HG02642 (cell line): ENCODE measurements at regions not wholly inside any gene's neighbourhood (a gene's known extent, or its start where the extent isn't known, plus 50 kb on each side); places are given as distances from the start of the nearest gene placed in this dataset.
"Not testable (repeated sequence)": the region's sequence is repeated elsewhere in the genome, so short reads cannot be mapped to it uniquely, and the experiment has no call there.

ENCODE experiments used
- ATAC-seq: cut with Tn5 transposase; IDR thresholded peaks from one replicate; pipeline ENCODE4 v1.9.1; 2021; ENCODE audit warnings: mild to moderate bottlenecking; ENCODE audit not compliant: unreplicated experiment, poor library complexity

DNA sequence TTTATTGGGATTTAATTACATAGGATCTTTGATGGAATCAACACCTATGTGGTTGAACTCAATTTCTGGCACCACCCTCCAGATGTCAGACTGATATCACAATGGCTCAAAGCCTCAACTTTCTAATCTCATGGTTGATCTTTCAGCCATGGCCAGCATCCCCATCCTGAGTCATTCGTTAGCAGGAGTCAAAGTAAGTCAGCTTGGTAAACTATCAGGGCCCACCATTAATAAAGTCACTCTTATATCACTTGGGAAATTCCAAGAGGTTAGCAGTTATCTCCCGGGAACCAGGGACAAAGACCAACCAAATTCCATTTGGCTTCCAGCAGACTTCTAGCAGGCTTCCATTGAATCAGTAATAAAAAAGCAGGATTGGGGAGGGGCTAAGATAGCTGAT is 50.7 kb upstream of the TNFSF4 start:
- ATAC-seq: no peak

DNA sequence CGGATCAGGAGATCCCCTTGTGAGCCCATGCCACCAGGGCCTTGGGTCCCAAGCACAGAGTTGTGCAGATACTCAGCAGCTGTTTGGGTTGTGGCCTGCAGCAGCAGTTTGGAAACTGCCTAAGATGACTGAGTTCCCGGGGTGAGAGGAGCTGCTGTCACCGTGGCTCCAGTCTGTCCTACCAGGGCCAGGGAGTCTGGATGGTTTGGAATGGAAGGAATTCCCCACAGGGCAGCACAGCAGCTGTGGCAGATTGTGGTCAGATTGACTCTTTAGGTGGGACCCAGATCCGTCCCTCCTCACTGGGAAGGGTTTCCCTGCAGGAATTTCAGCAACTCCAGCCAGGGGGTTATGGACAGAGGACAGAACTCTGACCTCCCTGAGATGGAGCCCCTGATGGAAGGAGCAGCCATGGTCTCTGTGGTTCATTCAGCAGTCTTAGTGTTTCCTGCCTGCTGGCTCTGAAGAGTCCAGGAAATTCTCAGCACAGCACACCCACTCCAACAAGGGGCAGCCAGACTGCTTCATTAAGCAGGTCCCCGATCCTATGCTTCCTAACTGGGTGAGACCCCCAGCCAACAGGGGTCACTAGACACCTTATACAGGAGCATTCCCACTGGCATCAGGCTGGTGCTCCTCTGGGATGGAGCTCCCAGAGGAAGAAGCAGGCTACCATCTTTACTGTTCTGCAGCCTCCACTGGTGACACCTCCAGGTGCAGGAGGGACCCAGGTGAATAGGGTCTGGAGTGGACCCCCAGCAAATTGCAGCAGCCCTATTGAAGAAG is 51.5 kb upstream of the TNFSF4 start:
- ATAC-seq: no peak

DNA sequence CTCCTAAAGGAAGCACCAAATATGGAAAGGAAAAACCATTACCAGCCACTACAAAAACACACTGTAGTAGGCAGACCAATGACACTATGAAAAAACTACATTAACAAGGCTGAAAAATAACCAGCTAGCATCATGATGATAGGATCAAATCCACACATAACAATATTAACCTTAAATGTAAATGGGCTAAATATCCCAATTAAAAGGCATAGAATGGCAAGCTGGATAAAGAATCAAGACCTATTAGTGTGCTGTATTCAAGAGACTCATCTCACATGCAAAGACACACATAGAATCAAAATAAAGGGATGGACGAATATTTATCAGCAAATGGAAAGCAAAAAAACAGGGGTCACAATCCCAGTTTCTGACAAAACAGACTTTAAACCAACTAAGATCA is 53.2 kb upstream of the TNFSF4 start:
- not testable (repeated sequence) for ATAC-seq

DNA sequence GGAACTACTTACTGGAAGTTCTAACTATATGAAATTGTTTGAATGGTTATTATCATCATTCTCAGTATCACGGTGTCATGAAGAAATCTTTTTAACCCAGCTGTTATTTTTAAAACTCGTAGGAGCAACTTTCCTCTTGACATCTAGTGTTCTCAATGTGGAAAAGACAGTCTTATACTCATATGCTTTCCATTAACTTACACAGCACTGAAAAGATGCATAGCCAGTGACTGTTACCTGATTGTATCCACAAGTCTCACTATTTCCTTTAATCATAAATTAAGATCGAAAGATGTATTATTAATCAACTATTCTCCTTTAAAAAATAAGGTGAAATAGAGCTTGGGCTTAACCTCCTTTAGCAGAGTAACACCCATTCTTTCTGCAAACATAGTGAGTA is 59.7 kb upstream of the TNFSF4 start:
- no peak for ATAC-seq

DNA sequence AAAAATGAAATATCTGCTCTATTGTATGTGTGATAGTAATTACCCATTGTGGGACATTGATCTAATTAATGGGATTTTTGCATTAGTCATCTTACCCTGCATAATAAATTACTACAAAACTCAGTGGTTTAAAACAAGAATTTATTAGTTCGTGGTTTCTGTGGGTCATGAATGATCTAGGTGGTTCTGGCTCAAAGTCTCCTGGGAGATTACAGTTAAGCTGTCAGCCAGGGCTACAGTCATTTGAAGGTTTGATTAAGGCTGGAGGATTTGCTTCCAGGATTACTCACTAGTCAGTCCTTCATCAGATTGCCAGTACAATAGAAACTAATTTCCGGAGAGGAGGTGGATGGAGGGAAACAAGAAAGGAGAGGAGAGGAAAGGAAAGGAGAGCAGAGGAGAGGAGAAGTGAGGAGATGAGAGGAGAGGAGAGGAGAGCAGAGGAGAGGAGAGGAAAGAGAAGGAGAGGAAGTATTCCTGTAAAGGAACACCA is 60.4 kb upstream of the TNFSF4 start:
- ATAC-seq: no peak

DNA sequence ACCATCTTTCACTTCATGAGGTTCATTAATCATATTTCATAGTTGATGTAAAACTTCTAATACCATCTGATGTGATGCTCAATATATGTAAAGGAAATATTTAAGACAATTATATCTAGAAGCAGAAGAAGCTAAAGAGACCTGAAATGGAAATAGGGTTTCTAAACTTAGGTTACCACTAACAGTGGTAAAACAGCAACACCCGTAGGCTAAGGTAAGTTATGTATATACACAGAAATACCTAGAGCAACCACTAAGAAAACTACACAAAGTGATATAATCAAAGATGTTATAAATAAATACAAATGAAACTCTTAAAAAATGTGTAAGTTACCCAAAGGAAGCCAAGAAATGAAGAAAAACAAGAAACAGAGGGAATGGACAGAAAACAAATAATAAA is 61.1 kb upstream of the TNFSF4 start:
- ATAC-seq: no peak

DNA sequence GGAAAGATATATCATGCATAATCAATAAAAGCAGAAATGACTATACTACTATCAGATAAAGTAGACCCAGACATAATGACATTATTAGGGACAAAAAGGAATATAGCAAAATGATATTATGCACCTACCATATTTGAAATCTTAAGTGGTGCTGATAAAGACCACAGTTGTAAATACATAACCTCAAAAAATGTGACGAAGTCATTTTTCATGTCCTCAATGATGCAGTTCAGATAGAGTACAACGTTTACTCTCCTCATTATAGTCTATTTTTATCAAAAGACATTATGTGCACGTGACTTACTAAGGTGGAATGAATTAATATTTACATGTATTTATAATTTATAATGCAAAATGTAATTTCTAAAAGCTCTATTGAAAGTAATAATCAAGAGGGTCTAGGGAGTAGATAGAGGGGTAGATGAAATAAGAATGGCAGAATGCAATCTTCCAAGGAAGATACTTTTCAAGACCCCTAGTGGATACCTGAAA is 61.7 kb upstream of the TNFSF4 start:
- ATAC-seq: no peak

DNA sequence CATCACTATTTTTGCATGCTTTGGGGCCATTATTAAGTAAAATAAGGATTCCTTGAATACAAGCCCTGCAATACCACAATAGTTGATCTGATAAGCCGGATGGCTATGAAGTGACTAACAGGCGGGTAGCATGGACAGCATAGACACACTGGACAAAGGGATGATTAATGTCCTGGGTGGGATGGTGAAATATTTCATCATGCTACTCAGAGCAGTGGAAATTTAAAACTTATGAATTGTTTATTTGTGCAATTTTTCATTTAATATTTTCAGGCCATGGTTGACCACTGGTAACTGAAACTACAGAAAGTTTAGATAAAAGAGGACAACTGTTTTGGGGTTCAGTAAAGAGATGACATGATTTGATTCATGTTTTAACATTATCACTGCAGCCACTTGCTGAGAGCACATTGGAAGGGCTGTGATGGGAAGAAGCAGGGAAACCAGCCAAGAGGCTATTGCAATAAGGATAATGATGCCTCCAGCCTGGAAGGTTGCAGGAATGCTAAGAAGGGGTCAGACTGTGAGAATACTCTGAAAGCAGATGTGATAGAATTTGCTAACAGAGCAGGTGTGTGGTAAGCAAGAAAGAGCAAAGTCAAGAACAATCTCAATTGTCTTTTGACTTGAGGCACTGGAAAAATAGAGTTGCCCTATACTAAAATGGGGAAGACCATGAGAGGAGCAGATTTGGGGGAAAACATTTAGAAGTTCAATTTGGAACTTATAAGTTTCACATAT is 62.5 kb upstream of the TNFSF4 start:
- no peak for ATAC-seq

DNA sequence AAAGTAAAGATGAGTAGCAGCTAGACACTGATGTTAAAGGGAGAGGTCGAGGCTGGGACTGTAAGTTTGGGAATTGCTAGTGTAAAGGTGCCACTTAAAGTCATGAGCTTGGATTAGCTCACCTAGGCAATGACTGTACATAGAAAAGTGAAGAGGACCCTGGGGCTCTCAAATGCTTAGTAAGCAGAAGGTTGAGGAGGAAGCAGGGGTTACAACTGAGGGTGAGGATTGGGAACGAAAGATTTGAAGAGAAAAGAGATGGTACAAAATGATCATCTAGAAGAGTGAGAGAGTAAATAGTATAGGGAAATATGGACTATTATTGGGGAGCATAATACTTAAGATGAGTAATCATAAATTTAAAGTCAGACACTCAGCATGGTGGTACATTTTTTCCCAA is 63.1 kb upstream of the TNFSF4 start:
- no peak for ATAC-seq

DNA sequence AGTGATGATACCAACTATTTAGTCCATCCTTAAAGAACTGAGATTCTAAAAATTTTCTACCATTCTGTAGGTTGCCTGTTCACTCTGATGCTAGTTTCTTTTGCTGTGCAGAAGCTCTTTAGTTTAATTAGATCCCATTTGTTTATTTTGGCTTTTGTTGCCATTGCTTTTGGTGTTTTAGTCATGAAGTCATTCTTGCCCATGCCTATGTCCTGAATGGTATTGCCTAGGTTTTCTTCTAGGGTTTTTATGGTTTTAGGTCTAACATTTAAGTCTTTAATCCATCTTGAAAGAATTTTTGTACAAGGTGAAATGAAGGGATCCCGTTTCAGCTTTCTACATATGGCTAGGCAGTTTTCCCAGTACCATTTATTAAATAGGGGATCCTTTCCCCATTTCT is 63.9 kb upstream of the TNFSF4 start:
- not testable (repeated sequence) for ATAC-seq

DNA sequence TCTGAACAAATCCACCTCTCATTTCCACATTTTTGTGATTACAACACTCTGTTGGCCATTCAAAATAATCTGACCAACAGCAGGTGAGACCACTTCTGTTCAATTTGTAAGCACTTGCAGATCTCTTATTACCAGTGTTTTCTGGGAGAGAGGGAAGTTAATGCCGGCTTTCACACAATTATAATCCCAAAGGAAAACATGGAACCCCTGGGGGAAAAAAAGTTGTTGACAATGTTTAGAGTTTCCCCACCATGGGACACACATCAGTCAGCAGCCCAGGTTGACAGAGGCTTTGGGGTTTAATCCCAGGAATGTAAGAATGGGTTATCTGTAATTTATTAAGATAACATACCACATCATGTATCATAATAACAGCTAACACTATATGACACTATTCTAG is 68.4 kb upstream of the TNFSF4 start:
- ATAC-seq: no peak

DNA sequence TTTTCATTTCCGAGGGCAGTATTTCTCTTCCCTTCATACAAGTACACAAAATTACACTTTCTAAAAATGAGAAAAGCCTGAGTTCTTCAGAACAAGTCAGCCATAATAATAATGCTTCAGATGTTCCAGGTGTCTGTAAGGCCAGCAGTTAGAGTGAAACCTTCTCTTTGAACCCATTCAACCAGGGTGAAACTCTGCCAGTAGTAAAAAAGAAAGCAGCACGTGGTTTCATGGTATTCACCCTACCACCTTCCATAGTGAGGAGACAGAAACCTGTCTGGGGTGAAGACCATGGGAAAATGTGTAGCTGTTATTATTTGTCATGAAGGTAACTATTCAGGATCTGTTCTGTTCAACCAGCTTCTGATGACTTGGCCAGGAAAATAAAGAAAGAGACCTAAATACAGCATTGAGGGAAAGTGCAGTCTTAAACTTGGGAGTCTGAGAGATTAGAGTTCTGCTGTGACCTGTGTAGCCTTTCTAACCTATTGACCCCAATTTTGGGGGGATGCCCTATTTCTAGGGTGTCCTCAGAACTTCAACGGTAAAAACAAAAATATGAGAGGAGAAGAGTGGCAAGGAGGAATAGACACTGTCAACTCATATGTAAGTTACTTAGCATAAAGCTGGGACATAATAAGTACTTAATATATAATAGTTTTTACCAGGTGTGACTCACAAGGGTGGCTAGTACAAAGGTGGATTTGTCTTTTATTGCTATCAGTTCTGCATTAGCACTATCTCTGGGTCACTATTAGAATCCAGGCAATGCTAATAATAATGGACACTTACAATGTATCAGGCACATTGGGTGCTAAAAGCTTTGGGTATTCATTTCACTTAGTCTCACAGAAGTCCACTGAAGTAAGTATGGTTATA is 70.0 kb upstream of the TNFSF4 start:
- ATAC-seq: peak; percentile 92

DNA sequence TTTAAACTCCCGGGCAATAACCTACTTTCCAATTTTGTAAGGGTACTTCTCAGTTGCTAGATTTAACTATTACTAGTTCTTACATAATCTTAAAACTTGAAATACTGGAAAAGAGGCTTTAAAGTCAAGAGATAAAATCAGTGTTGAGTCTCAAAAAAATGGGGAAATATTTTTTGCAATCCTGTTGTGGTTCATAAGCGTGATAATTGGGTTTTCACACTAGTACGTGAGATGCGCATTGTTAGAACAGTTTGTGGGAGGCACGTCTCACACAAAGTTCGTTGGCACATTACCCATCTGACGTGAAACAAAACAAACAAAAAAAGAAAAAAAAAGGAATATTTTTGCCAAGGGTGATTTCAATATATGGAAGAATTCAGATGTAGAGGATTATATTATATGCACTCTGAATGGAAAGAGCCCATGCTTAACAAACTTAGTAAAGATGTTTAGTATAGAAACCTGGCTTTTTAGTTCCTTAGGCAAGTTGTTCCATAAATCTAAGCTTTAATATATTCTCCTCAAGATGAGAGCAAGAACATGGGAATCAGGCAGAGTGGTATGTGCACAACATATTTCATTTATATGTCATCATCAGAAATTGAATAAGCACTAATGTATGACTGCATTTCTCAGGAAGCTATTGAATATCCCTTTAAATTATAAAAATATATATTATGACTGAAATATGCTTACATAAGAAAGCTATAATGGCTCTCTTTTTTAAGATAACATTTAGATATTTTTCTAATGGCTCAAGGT is 73.9 kb upstream of the TNFSF4 start:
- no peak for ATAC-seq

DNA sequence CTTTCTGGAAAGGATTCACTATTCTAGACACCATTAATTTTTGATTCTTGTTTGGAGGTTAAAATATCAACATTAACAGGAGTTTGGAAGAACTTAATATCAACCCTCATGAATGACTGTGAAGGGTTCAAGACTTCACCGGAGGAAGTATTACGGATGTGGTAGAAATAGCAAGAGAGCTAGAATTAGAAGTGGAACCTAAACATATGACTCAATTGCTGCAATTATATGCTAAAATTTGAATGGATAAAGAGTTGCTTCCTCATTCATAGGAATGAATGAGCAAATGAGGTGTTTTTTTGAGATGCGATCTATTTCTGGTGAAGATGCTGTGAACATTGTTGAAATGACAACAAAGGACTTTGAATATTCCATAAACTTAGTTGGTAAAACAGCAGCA is 77.9 kb upstream of the TNFSF4 start:
- ATAC-seq: no peak

DNA sequence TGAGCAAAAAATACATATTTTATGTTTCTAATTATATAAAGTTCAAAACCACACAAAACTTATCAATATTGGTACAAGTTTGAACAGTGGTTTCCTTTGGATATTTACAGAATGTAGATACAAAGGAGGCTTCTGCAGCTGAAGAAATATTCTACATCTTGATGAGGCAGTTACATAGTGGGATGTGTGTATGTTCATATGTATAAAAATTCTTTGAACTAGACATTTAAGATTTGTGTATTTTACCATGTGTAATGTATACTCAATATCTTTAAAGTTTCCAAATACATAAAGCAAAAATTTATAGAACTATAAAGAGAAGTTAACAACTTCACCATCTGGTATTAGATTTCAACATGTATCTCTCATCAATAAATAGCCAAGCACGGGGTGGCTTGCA is 80.7 kb upstream of the TNFSF4 start:
- no peak for ATAC-seq

DNA sequence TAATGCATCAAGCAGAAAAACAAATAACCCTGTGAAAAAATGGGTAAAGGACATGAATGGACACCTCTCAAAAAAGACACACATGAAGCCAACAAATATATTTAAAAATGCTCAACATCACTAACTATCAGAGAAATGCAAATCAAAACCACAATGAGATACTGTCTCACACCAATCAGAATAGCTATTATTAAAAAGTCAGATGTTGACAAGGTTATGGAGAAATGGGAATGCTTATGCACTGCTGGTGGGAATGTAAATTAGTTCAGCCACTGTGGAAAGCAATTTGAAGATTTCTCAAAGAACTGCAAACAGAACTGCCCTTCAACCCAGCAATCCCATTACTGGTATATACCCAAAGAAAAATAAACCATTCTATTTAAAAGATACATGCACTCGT is 86.6 kb upstream of the TNFSF4 start:
- no peak for ATAC-seq

DNA sequence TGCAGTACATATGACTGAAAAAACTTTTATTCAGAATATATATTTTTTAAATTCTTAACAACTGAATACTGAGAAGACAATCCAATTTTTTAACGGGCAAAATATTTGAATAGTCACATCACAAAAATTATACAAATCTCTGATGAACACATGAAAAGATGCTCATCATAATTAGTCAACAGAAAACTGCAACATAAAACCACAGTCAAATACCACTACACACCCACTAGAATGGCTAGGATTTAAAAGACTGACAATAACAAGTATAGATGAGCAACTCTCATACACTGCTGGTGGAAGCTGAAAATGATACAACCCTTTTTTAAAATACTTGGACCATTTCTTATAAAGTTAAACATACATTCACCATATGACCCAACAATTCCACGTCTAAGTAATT is 87.7 kb upstream of the TNFSF4 start:
- ATAC-seq: no peak

DNA sequence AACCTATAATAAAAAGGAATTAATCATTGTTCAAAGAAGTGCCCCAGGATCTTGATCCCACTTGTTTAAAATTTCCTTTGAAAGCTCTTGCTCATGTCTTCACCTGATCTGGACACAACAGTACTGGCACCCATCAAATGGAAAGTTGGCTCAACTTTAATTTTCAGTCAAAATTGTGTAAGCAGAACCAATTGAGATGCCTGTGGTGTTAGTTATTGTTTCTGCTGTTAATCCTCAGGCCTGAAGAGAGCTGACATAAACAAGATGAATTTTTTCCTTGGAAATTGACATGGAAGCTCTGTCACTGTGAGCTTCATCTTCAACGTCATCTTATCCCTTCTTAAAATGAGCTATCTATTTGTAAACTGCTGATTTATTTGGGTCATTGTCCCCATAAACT is 88.3 kb upstream of the TNFSF4 start:
- no peak for ATAC-seq

DNA sequence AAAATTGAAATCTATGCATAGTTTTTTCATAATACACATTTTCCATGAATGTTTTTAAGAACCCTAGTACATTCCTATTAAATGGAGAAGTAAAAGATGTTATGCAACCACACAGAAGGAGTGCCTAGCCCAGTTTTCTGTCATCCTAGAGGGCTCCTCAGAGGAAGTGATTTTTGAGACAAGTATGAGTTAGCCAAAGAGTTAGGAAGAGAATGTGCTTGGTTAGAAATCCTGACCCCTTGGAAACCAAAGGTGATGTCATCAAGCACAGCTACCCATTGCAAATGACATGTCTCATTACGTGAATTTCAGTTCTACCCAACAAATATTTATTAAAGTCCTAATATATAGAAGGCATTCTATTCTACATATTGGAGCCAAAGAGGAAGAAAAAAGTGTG is 88.9 kb upstream of the TNFSF4 start:
- ATAC-seq: no peak

DNA sequence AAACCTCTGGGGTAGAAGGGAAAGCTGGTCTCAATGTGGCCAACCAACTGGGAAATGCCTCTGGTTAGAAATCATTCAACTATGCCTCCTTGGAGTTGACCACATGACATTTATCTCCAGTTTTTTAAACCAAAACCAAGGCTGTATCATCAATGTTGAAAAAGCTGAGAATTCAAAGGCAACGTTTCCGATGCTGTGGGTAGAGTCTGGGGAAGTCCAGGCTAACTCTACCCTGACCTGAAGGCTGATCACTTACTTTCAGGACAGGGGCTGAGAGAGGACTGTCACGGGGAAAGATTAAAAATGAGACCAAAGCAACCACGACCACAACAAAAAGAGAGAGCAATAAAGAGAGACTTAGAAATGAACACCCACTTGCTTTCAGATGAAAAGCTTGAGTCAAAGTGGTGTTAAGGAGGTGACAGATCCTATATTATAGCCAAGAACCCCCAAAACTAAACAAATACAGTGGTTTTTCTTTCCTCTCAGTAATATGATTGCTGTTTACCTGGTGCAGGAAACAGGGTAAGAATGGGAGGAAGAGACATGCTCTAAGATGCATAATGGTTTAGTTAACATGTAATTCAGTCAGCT is 90.8 kb upstream of the TNFSF4 start:
- ATAC-seq: peak; percentile 93
